ENCODE measurements at regions not wholly inside any gene's neighbourhood (a gene's known extent, or its start where the extent isn't known, plus 50 kb on each side); places are given as distances from the start of the nearest gene placed in this dataset.

GRCh38 chr15:77778802-77779201, 146.1 kb upstream of the LINGO1 start:
- no peak for DNase-seq (ENCODE audit: low spot score)
- Histone ChIP-seq H3K27me3 (no peaks in the 10 kb centered on the region), H3K79me2 (ENCODE audit: low read depth) (no peaks in the 10 kb centered on the region), H3K27ac (no peak overlapping the region), H3K36me3 (no peaks in the 10 kb centered on the region), H3K4me3 (no peak overlapping the region), H3F3A (ENCODE audit: low read depth) (peaks cover 10% of the 10 kb centered on the region), H2AFZ (replicated peaks) (no peak overlapping the region), H3K4me1 (peaks cover 14% of the 10 kb centered on the region), H4K20me1 (ENCODE audit: low read depth) (no peaks in the 10 kb centered on the region), H3K9me3 (ENCODE audit: low read depth) (no peaks in the 10 kb centered on the region), H3K9ac (no peak overlapping the region), H3K4me2 (no peak overlapping the region)
- no peak overlapping the region for H3K27ac Mint-ChIP-seq
- H3K4me1 Mint-ChIP-seq: peaks cover 3% of the 10 kb centered on the region
- H3K4me3 Mint-ChIP-seq: no peak overlapping the region
- TF ChIP-seq EZH2phosphoT487 (IDR thresholded peaks at IDR 0.05) (no peak), EZH2 (IDR thresholded peaks at IDR 0.05) (no peak)
- TF ChIP-seq, protein P1, sequence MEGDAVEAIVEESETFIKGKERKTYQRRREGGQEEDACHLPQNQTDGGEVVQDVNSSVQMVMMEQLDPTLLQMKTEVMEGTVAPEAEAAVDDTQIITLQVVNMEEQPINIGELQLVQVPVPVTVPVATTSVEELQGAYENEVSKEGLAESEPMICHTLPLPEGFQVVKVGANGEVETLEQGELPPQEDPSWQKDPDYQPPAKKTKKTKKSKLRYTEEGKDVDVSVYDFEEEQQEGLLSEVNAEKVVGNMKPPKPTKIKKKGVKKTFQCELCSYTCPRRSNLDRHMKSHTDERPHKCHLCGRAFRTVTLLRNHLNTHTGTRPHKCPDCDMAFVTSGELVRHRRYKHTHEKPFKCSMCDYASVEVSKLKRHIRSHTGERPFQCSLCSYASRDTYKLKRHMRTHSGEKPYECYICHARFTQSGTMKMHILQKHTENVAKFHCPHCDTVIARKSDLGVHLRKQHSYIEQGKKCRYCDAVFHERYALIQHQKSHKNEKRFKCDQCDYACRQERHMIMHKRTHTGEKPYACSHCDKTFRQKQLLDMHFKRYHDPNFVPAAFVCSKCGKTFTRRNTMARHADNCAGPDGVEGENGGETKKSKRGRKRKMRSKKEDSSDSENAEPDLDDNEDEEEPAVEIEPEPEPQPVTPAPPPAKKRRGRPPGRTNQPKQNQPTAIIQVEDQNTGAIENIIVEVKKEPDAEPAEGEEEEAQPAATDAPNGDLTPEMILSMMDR (IDR thresholded peaks at IDR 0.05): no peak
- H3K9me3 Mint-ChIP-seq: peaks cover 18% of the 10 kb centered on the region
- peaks cover 16% of the 10 kb centered on the region for H3K27me3 Mint-ChIP-seq (ENCODE audit: insufficient read depth, low read depth)
- H3K36me3 Mint-ChIP-seq: peaks cover 2% of the 10 kb centered on the region

- Histone ChIP-seq H3K36me3 (no peaks in the 10 kb centered on the region), H3K9me3 (ENCODE audit: low read depth) (no peaks in the 10 kb centered on the region), H3K27me3 (no peaks in the 10 kb centered on the region), H2AFZ (replicated peaks) (no peak overlapping the region), H3K27ac (no peak overlapping the region), H4K20me1 (ENCODE audit: low read depth) (no peaks in the 10 kb centered on the region), H3K4me2 (no peak overlapping the region), H3F3A (ENCODE audit: low read depth) (no peaks in the 10 kb centered on the region), H3K4me1 (no peaks in the 10 kb centered on the region), H3K9ac (no peak overlapping the region), H3K79me2 (ENCODE audit: low read depth) (no peaks in the 10 kb centered on the region), H3K4me3 (no peak overlapping the region)
- TF ChIP-seq, protein P1 (IDR thresholded peaks at IDR 0.05): no peak
- TF ChIP-seq EZH2 (IDR thresholded peaks at IDR 0.05): no peak
- no peak for TF ChIP-seq EZH2phosphoT487 (IDR thresholded peaks at IDR 0.05)
- no peak overlapping the region for H3K4me3 Mint-ChIP-seq
- H3K4me1 Mint-ChIP-seq: no peaks in the 10 kb centered on the region
- peaks cover 8% of the 10 kb centered on the region for H3K27me3 Mint-ChIP-seq (ENCODE audit: insufficient read depth, low read depth)
- DNase-seq (ENCODE audit: low spot score): no peak
- H3K9me3 Mint-ChIP-seq: peaks cover 18% of the 10 kb centered on the region
- H3K36me3 Mint-ChIP-seq: peaks cover 2% of the 10 kb centered on the region
- no peak overlapping the region for H3K27ac Mint-ChIP-seq
Measured at GRCh38 chr15:77775837-77776236, 143.1 kb upstream of the LINGO1 start.

DNA sequence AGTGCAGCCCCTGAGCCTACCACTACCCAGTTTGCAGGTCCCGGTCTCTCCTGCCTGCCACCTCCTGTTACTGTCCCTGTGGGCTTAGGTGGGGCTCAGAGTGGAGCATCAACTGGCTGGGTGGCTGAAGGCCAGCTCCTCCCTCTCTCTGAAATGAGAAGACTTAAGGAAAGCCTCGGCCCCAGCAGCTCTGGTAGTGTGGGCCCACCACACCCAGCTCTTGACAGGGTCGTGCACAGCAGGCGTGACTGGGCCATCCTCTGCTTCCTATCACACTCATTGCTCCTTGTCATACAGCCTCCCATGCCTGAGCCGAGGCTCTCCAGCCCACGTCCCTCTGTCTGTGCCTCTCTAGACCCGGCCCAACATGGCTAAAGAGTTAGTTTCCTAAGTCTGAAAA, 142.7 kb upstream of the LINGO1 start:
- H3K27me3 ChIP-seq: no peaks in the 10 kb centered on the region
- no peak overlapping the region for H2AFZ ChIP-seq (replicated peaks)
- H3K36me3 ChIP-seq: no peaks in the 10 kb centered on the region
- H3K9ac ChIP-seq: no peak overlapping the region
- H3K4me2 ChIP-seq: no peak overlapping the region
- H3K4me3 ChIP-seq: no peak overlapping the region
- H3K9me3 ChIP-seq (ENCODE audit: low read depth): no peaks in the 10 kb centered on the region
- Mint-ChIP-seq H3K27ac (peak overlapping the region; percentile 81), H3K4me1 (no peaks in the 10 kb centered on the region), H3K36me3 (peaks cover 2% of the 10 kb centered on the region), H3K27me3 (ENCODE audit: insufficient read depth, low read depth) (peaks cover 8% of the 10 kb centered on the region), H3K9me3 (peaks cover 18% of the 10 kb centered on the region), H3K4me3 (no peak overlapping the region)
- no peaks in the 10 kb centered on the region for H3K79me2 ChIP-seq (ENCODE audit: low read depth)
- no peaks in the 10 kb centered on the region for H3K4me1 ChIP-seq
- H3K27ac ChIP-seq: no peak overlapping the region
- TF ChIP-seq EZH2phosphoT487 (IDR thresholded peaks at IDR 0.05): no peak
- no peak for TF ChIP-seq EZH2 (IDR thresholded peaks at IDR 0.05)
- TF ChIP-seq, protein P1 (IDR thresholded peaks at IDR 0.05): no peak
- no peaks in the 10 kb centered on the region for H3F3A ChIP-seq (ENCODE audit: low read depth)
- H4K20me1 ChIP-seq (ENCODE audit: low read depth): no peaks in the 10 kb centered on the region
- no peak for DNase-seq (ENCODE audit: low spot score)

Measured in neural progenitor cell (in vitro differentiated cells).